ENCODE measurements at regions not wholly inside any gene's neighbourhood (a gene's known extent, or its start where the extent isn't known, plus 50 kb on each side); places are given as distances from the start of the nearest gene placed in this dataset.

- no peak for DNase-seq
- H3K9me3 ChIP-seq, result no peaks in the 10 kb centered on the region
- TF ChIP-seq CTCF (IDR thresholded peaks at IDR 0.05) (no peak), POLR2A (IDR thresholded peaks at IDR 0.05) (no peak)
- H3K36me3 ChIP-seq, result no peaks in the 10 kb centered on the region
- intact Hi-C loops (cut with DNase I), result no loop called here
- no peak overlapping the region for H3K4me3 ChIP-seq (replicated peaks in 1 of 3)
- WGBS, 2 donors, result 68 to 69% methylated on average over 2 of the region's 2 CpGs
- H3K27me3 ChIP-seq, result no peaks in the 10 kb centered on the region
- H3K27ac ChIP-seq, result no peak overlapping the region
- no peaks in the 10 kb centered on the region for H3K4me1 ChIP-seq
Measured at GRCh38 chr6:48714699-48715098, 603.7 kb upstream of the PTCHD4 start.

DNA sequence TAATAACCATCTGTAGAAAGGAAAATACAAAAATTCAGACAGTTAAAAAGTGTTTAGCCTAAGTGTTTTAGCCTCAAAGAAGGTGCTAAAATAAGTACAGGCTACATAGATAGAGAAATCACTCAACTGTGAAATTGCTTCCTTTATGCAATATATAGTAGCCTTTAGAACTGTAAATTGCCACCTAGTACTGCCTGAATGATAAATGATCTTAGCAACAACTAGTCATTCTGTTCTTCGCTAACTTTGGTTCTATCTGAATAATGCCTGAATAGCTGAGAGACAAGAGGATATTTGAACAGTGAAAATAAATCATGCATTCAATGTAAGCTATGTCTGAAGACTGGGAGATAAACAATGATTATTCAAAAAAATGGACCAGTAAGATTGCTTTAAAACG, 603.3 kb upstream of the PTCHD4 start:
- intact Hi-C loops (cut with DNase I), result no loop called here
- H3K4me3 ChIP-seq (replicated peaks in 1 of 3), result no peak overlapping the region
- H3K9me3 ChIP-seq, result no peaks in the 10 kb centered on the region
- H3K36me3 ChIP-seq, result no peaks in the 10 kb centered on the region
- H3K27me3 ChIP-seq, result no peaks in the 10 kb centered on the region
- no peak overlapping the region for H3K27ac ChIP-seq
- H3K4me1 ChIP-seq, result no peaks in the 10 kb centered on the region
- TF ChIP-seq CTCF (IDR thresholded peaks at IDR 0.05) (no peak), POLR2A (IDR thresholded peaks at IDR 0.05) (no peak)
- WGBS, 2 donors, result 67 to 70% methylated on average over 2 of the region's 2 CpGs
- DNase-seq, result no peak

DNA sequence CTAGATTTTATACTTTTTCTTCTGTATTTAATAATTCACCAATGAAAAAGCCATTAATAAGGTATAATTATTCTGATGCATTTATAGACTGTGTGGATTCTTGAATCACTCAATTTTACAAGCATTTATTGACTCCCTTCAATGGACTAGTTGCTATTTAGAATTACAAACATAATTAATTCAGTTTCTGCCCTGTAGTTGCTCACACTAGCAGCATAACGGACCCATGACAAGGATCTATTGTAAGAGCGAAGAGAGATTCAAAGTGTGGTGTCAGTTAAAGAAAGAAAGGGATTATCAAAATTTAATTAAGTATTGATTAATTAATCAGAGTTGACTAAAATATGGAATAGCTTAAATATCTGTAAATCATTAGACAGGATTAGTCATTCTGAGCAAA, 602.6 kb upstream of the PTCHD4 start:
- 86 to 93% methylated on average over 2 of the region's 2 CpGs for WGBS, 2 donors
- no peak overlapping the region for H3K27ac ChIP-seq
- DNase-seq, result no peak
- no peak for TF ChIP-seq CTCF (IDR thresholded peaks at IDR 0.05)
- no peak for TF ChIP-seq POLR2A (IDR thresholded peaks at IDR 0.05)
- H3K4me1 ChIP-seq, result no peaks in the 10 kb centered on the region
- no peak overlapping the region for H3K4me3 ChIP-seq (replicated peaks in 1 of 3)
- intact Hi-C loops (cut with DNase I), result no loop called here
- no peaks in the 10 kb centered on the region for H3K36me3 ChIP-seq
- H3K27me3 ChIP-seq, result no peaks in the 10 kb centered on the region
- no peaks in the 10 kb centered on the region for H3K9me3 ChIP-seq

DNA sequence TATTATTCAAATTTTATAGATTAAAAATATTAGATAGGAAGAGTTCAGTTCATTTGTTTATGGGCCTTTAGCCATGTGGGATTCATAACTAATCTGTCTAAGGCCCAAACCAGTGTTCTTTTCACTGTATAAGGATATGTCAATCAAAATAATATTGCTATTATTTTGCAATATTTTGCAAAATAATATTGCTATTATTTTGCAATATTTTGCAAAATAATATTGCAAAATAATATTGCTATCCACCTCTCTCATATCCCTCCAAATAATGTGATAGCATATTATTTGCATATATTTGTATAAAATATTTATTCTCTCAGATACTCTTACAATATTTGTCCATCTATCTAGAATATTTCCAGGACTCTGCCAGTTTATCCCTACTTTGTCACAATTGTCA, 595.3 kb upstream of the PTCHD4 start:
- Histone ChIP-seq H3K27ac (no peak overlapping the region), H3K4me3 (replicated peaks in 1 of 3) (no peak overlapping the region), H3K4me1 (no peaks in the 10 kb centered on the region), H3K27me3 (no peaks in the 10 kb centered on the region), H3K9me3 (no peaks in the 10 kb centered on the region), H3K36me3 (no peaks in the 10 kb centered on the region)
- no peak for DNase-seq
- TF ChIP-seq CTCF (IDR thresholded peaks at IDR 0.05) (no peak), POLR2A (IDR thresholded peaks at IDR 0.05) (no peak)
- intact Hi-C loops (cut with DNase I), result no loop called here

- no peaks in the 10 kb centered on the region for H3K9me3 ChIP-seq
- no peaks in the 10 kb centered on the region for H3K36me3 ChIP-seq
- no peak for TF ChIP-seq CTCF (IDR thresholded peaks at IDR 0.05)
- no peak for TF ChIP-seq POLR2A (IDR thresholded peaks at IDR 0.05)
Measured at GRCh38 chr6:48701572-48701971, 590.6 kb upstream of the PTCHD4 start.

More at GRCh38 chr6:48701572-48701971, 590.6 kb upstream of the PTCHD4 start:
- DNase-seq, result no peak
- Histone ChIP-seq H3K4me3 (replicated peaks in 1 of 3) (no peak overlapping the region), H3K4me1 (no peaks in the 10 kb centered on the region), H3K27me3 (no peaks in the 10 kb centered on the region), H3K27ac (no peak overlapping the region)
- WGBS, 2 donors, result 88 to 91% methylated on average over 15 of the region's 15 CpGs
- intact Hi-C loops (cut with DNase I), result no loop called here
